RWPE1 (cell line): ENCODE measurements at regions not wholly inside any gene's neighbourhood (a gene's known extent, or its start where the extent isn't known, plus 50 kb on each side); places are given as distances from the start of the nearest gene placed in this dataset.
"Not testable (repeated sequence)": the region's sequence is repeated elsewhere in the genome, so short reads cannot be mapped to it uniquely, and the experiment has no call there.

Source experiments
- CTCF ChIA-PET: fragments of 350-600 bp; sonication (Branson Sonifier 250); formaldehyde crosslinking; extraction: SDS; loops from one replicate; lab custom pipeline; 2021; lab: Yijun Ruan, JAX
- POLR2A ChIA-PET: fragments of 400-600 bp; formaldehyde crosslinking; extraction: SDS; loops from one replicate; lab custom pipeline; 2020; ENCODE audit warnings: antibody characterized with exemption; ENCODE audit not compliant: low non-redundant PET; lab: Yijun Ruan, JAX
- DNase-seq: peaks from one replicate; pipeline ENCODE4 v3.0.0; 2012; ENCODE audit warnings: low spot score
- H3K27ac ChIP-seq: fragments of 450-650 bp; 2 replicates; pipeline ENCODE4 v1.5.1; 2017
- TF ChIP-seq, protein P1 (sequence below): fragments of 450-650 bp; conservative IDR thresholded peaks from 2 replicates; pipeline ENCODE4 v1.5.1; 2017; ENCODE audit warnings: low read depth, mild to moderate bottlenecking

DNA sequence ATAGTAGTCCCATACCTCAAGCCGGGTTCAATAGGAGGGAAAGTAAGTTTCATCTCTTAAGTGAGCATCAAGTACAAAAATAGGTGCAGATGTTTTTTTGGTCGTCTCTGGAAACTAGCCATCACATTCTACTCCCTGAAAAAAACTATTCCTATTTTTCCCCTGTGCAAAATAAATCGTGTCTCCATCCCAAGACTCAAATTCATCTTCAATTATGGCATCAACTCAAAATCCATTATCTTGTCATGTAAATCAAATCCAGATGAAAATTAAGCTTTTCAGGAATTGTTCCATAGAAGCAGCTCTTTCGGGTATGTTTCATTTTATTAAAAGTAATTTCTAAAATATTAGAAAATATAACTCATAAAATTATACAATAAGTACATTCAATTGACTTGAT, 1368.4 kb downstream of the GRIK2 start:
- ChIA-PET POLR2A (no interaction called here), CTCF (no interaction called here)
- DNase-seq = no peak
- TF ChIP-seq, protein P1, sequence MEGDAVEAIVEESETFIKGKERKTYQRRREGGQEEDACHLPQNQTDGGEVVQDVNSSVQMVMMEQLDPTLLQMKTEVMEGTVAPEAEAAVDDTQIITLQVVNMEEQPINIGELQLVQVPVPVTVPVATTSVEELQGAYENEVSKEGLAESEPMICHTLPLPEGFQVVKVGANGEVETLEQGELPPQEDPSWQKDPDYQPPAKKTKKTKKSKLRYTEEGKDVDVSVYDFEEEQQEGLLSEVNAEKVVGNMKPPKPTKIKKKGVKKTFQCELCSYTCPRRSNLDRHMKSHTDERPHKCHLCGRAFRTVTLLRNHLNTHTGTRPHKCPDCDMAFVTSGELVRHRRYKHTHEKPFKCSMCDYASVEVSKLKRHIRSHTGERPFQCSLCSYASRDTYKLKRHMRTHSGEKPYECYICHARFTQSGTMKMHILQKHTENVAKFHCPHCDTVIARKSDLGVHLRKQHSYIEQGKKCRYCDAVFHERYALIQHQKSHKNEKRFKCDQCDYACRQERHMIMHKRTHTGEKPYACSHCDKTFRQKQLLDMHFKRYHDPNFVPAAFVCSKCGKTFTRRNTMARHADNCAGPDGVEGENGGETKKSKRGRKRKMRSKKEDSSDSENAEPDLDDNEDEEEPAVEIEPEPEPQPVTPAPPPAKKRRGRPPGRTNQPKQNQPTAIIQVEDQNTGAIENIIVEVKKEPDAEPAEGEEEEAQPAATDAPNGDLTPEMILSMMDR = no peak
- H3K27ac ChIP-seq = no peak overlapping the region

DNA sequence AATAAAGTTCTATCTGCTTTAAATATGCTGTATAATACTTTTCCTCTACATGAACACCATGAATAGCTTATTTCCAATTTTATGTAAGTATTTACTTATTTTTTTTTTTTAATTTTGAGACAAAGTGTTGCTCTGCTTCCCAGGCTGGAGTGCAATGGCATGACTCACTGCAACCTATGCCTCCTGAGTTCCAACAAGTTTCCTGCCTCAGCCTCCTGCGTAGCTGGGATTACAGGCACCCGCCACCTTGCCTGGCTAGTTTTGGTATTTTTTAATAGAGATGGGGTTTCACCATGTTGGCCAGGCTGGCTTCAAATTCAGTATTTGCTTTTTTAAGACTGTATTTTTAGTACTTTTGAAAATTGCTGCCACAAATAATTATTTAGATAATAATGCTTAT, 1365.9 kb downstream of the GRIK2 start:
- ChIA-PET POLR2A (no interaction called here), CTCF (no interaction called here)
- no peak for DNase-seq
- no peak overlapping the region for H3K27ac ChIP-seq
- TF ChIP-seq, protein P1 = no peak

DNA sequence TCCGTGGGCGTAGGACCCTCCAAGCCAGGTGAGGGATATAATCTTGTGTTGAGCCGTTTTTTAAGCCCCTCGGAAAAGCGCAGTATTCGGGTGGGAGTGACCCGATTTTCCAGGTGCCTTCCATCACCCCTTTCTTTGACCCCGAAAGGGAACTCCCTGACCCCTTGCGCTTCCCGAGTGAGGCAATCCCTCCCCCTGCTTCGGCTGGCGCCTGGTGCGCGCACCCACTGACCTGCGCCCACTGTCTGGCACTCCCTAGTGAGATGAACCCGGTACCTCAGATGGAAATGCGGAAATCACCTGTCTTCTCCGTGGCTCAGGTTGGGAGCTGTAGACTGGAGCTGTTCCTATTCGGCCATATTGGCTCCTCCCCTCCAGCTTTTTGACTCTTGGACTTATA, 1365.0 kb downstream of the GRIK2 start:
- DNase-seq, POLR2A ChIA-PET, CTCF ChIA-PET, H3K27ac ChIP-seq: not testable (repeated sequence)

DNA sequence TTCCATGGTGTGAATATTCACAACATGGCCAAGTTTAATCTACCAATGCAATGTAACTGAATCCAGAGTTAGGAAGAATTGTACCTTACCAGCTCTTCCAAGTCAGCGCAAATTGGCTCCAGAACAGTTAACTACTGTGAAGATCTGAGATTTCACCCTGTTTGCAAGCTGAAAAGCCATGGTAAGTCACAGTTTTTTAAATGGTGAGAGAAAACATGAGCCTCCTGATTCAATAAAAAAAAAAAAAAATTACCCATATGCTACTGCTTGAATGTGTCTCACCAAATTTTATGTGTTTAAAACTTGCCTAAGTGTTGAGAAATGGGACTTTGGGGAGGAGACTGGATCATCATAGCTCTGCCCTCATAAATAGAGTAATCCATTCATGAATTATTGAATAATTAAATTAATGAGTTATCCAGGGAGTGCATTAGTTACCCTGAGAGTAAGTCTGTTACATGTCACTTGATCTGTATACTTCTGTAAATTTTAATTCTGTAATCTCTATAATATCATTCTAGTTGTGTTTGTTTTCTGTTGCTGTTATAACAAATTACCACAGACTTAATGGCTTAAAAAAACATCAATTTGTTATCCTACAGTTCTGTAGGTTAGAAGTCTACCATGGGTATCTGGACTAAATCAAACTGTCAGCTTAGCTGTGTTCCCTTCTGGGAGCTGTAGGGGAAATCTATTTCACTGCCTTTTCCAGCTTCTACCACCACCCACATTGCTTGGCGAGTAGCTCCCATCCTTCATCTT, 1355.9 kb downstream of the GRIK2 start:
- ChIA-PET CTCF (interaction anchor here (0.7 to 1.0 kb wide), 2 partner anchors 16 to 413 kb away, joined by 4 to 6 read pairs; no protein-coding TSS in a partner anchor), POLR2A (no interaction called here)
- no peak for DNase-seq
- no peak overlapping the region for H3K27ac ChIP-seq
- TF ChIP-seq, protein P1 = no peak

DNA sequence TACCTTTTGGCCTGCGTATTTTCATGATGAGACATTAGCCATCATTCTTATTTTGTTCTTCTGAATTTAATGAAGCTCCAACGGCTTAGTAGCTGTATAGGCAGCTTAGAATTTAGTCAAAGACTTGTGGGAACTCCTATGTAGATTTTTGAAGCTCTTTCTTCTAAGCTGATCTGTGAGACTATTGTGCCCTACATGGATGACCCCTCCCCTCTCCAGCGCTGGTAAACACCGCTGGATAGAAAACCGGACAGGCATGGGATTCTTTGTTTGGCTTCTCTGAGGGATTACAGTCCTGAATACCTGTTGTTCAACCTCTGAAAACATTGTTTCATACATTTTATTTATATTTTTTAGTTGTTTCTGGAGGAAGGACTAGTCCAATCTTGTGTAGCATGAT, 1353.4 kb downstream of the GRIK2 start:
- TF ChIP-seq, protein P1 = no peak
- H3K27ac ChIP-seq = no peak overlapping the region
- POLR2A ChIA-PET = no interaction called here
- no peak for DNase-seq
- CTCF ChIA-PET = no interaction called here

DNA sequence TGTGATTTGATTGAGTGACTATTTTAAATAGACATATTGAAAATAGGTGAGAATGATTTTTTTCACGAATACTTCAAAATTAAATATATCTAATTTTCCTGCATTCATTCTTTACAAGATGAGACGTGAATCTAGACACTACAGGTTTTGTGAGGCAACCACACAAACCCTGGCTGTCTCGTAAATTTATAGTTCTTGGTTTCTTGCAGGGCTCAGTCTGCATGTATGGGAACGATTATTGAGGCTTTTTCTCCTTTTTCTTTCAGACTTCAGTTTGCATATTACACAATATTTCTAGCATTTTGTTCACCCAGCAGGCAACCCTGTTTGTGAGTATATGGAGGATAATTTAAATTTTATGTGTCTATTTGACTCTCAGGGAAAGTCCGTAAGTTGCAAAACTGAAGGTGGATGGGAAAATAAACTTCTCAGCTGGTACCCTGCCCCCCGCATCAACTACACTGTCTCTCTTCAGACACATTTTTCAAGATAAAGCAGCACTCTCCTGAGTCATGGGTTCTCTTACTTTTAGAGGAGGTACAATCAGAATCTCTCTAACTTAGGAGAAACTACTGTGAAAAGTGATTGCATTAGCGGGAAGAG, 1349.3 kb downstream of the GRIK2 start:
- TF ChIP-seq, protein P1 = no peak
- ChIA-PET POLR2A (no interaction called here), CTCF (no interaction called here)
- no peak overlapping the region for H3K27ac ChIP-seq
- no peak for DNase-seq

DNA sequence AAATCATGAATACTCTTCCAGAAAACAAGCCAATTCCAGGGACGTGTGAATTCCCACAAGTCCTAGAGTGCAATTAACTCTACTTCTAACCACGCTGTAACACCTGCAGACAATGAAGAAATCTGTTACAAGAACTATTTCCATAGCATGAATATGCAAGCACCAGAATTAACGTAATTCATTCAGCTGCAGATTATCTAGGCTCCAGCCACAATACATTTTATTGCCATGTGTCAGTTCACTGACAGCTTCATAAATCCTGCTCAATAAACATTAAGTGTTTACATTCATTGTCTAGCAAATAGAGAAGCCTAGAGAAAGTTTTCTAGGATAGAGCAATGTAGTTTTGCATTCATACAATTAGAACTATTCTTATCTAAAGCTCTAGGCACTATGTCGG, 1348.5 kb downstream of the GRIK2 start:
- TF ChIP-seq, protein P1 = no peak
- ChIA-PET CTCF (no interaction called here), POLR2A (no interaction called here)
- no peak for DNase-seq
- H3K27ac ChIP-seq = no peak overlapping the region
